ENCODE measurements at regions not wholly inside any gene's neighbourhood (a gene's known extent, or its start where the extent isn't known, plus 50 kb on each side); places are given as distances from the start of the nearest gene placed in this dataset.

- intact Hi-C loops (cut with micrococcal nuclease; ENCODE audit: unreplicated experiment) (no loop called here), in situ Hi-C loops (cut with HindIII; ENCODE audit: low pct_unique_long_range_greater_than_20kb, low sequenced_read_pairs) (no loop called here)
- ChIA-PET CTCF (no interaction called here), POLR2A (no interaction called here)
- Histone ChIP-seq H3K27ac (ENCODE audit: low read length) (no peak overlapping the region), H3K9me3 (ENCODE audit: control insufficient read depth, insufficient read depth, low read depth, low read length) (no peaks in the 10 kb centered on the region), H3K4me3 (ENCODE audit: low read depth in 2 of 2, low read length in 2 of 2) (no peak overlapping the region), H3K27me3 (ENCODE audit: control insufficient read depth, insufficient read depth, low read length) (no peaks in the 10 kb centered on the region), H3K4me1 (ENCODE audit: control insufficient read depth, insufficient read depth, low read length) (no peaks in the 10 kb centered on the region), H3K36me3 (ENCODE audit: control insufficient read depth, insufficient read depth, low read length) (no peaks in the 10 kb centered on the region)
- no TSS peak for BruUV-seq (replicated peaks)
- ATAC-seq (no peak), DNase-seq (ENCODE audit: low read depth, low spot score) (no peak)
- TF ChIP-seq REST (IDR thresholded peaks at IDR 0.05; ENCODE audit: insufficient read depth in 1 of 2, low read depth in 2 of 2, low read length in 1 of 2) (no peak), CTCF (IDR thresholded peaks at IDR 0.05) (no peak), SIN3A (IDR thresholded peaks at IDR 0.05; ENCODE audit: borderline replicate concordance, insufficient read depth, low read depth, low read length) (no peak), TCF7L2 (IDR thresholded peaks at IDR 0.05; ENCODE audit: low read depth, low read length) (no peak), POLR2AphosphoS5 (IDR thresholded peaks at IDR 0.05; ENCODE audit: low read depth, low read length) (no peak)
Observed at GRCh38 chr16:79687249-79688130, 87.0 kb upstream of the MAF start.

- no peak for TF ChIP-seq SIN3A (IDR thresholded peaks at IDR 0.05; ENCODE audit: borderline replicate concordance, insufficient read depth, low read depth, low read length)
- TF ChIP-seq CTCF (IDR thresholded peaks at IDR 0.05): no peak
- no peak for TF ChIP-seq POLR2AphosphoS5 (IDR thresholded peaks at IDR 0.05; ENCODE audit: low read depth, low read length)
- no peak for TF ChIP-seq TCF7L2 (IDR thresholded peaks at IDR 0.05; ENCODE audit: low read depth, low read length)
- TF ChIP-seq REST (IDR thresholded peaks at IDR 0.05; ENCODE audit: insufficient read depth in 1 of 2, low read depth in 2 of 2, low read length in 1 of 2): no peak
- Histone ChIP-seq H3K27me3 (ENCODE audit: control insufficient read depth, insufficient read depth, low read length) (no peaks in the 10 kb centered on the region), H3K9me3 (ENCODE audit: control insufficient read depth, insufficient read depth, low read depth, low read length) (no peaks in the 10 kb centered on the region), H3K4me3 (ENCODE audit: low read depth in 2 of 2, low read length in 2 of 2) (no peak overlapping the region), H3K4me1 (ENCODE audit: control insufficient read depth, insufficient read depth, low read length) (no peaks in the 10 kb centered on the region), H3K27ac (ENCODE audit: low read length) (no peak overlapping the region), H3K36me3 (ENCODE audit: control insufficient read depth, insufficient read depth, low read length) (no peaks in the 10 kb centered on the region)
- in situ Hi-C loops (cut with HindIII; ENCODE audit: low pct_unique_long_range_greater_than_20kb, low sequenced_read_pairs) (no loop called here), intact Hi-C loops (cut with micrococcal nuclease; ENCODE audit: unreplicated experiment) (no loop called here)
- ATAC-seq: no peak
- no peak for DNase-seq (ENCODE audit: low read depth, low spot score)
- ChIA-PET CTCF (no interaction called here), POLR2A (no interaction called here)
- BruUV-seq (replicated peaks): no TSS peak
Observed at GRCh38 chr16:79685871-79686270, 85.3 kb upstream of the MAF start.
